KMS-11 (cell line): ENCODE measurements at regions not wholly inside any gene's neighbourhood (a gene's known extent, or its start where the extent isn't known, plus 50 kb on each side); places are given as distances from the start of the nearest gene placed in this dataset.
"Not testable (repeated sequence)": the region's sequence is repeated elsewhere in the genome, so short reads cannot be mapped to it uniquely, and the experiment has no call there.

Experiments
- H2AFZ ChIP-seq: fragments of 200-600 bp; sonication (generic); 2 replicates; pipeline ENCODE4 v1.6.1; 2016; ENCODE audit warnings: antibody characterized with exemption, mixed run types, low read depth
- H3K27ac ChIP-seq: fragments of 200-600 bp; sonication (generic); 2 replicates; pipeline ENCODE4 v1.6.1; 2016; ENCODE audit warnings: mild to moderate bottlenecking, mixed run types
- H3K27me3 ChIP-seq: fragments of 200-600 bp; sonication (generic); 2 replicates; pipeline ENCODE4 v1.6.1; 2017; ENCODE audit warnings: mild to moderate bottlenecking, low read depth, mixed run types, moderate library complexity; ENCODE audit not compliant: insufficient read depth
- H3K36me3 ChIP-seq: fragments of 200-600 bp; sonication (generic); 2 replicates; pipeline ENCODE4 v1.6.1; 2017; ENCODE audit warnings: mild to moderate bottlenecking, mixed run types; ENCODE audit not compliant: insufficient read depth
- H3K4me1 ChIP-seq: fragments of 200-600 bp; sonication (generic); 2 replicates; pipeline ENCODE4 v1.6.1; 2016; ENCODE audit warnings: mild to moderate bottlenecking, low read depth, mixed run types; ENCODE audit not compliant: poor library complexity, severe bottlenecking
- H3K4me2 ChIP-seq: fragments of 200-600 bp; sonication (generic); 2 replicates; pipeline ENCODE4 v1.7.0; 2016; ENCODE audit warnings: mild to moderate bottlenecking, mixed run types
- H3K4me3 ChIP-seq: fragments of 200-600 bp; sonication (generic); IDR thresholded peaks from 2 replicates; pipeline ENCODE4 v1.6.1; 2017; ENCODE audit warnings: low read depth, low read length, mixed read lengths; ENCODE audit not compliant: insufficient read depth
- H3K79me2 ChIP-seq: fragments of 200-600 bp; sonication (generic); 2 replicates; pipeline ENCODE4 v1.6.1; 2016; ENCODE audit warnings: low read depth, mixed run types; ENCODE audit not compliant: insufficient read depth
- H3K9ac ChIP-seq: fragments of 200-600 bp; sonication (generic); 2 replicates; pipeline ENCODE4 v1.6.1; 2016; ENCODE audit warnings: mild to moderate bottlenecking, mixed run types
- H4K20me1 ChIP-seq: fragments of 200-600 bp; sonication (generic); 2 replicates; pipeline ENCODE4 v1.6.1; 2016; ENCODE audit warnings: mild to moderate bottlenecking, mixed run types; ENCODE audit not compliant: insufficient read depth
- CTCF ChIP-seq: fragments of 200-600 bp; sonication (generic); conservative IDR thresholded peaks from 2 replicates; pipeline ENCODE4 v1.6.1; 2017; ENCODE audit warnings: low read depth, mild to moderate bottlenecking, antibody characterized with exemption, low read length, moderate library complexity, mixed read lengths

- peaks cover 5% of the 10 kb centered on the region for H3K4me1 ChIP-seq
- H3K4me3 ChIP-seq = no peak overlapping the region
- no peaks in the 10 kb centered on the region for H3K36me3 ChIP-seq
- H3K79me2 ChIP-seq = no peaks in the 10 kb centered on the region
- no peak overlapping the region for H3K4me2 ChIP-seq
- no peak overlapping the region for H3K27ac ChIP-seq
- no peak for TF ChIP-seq CTCF
- H2AFZ ChIP-seq = no peak overlapping the region
- H3K9ac ChIP-seq = no peak overlapping the region
- H4K20me1 ChIP-seq = no peaks in the 10 kb centered on the region
- peaks cover 24% of the 10 kb centered on the region; the same call in 1 of the 2 replicates for H3K27me3 ChIP-seq
These were observed 207.1 kb downstream of the NDUFA10 start for GRCh38 chr2:239818086-239818485.

GRCh38 chr2:239817468-239818031 lies 207.6 kb downstream of the NDUFA10 start:
- H3K4me2 ChIP-seq, H3K36me3 ChIP-seq, H3K27ac ChIP-seq, H3K9ac ChIP-seq, H3K4me1 ChIP-seq, H3K4me3 ChIP-seq, H2AFZ ChIP-seq, H3K79me2 ChIP-seq, H4K20me1 ChIP-seq: not testable (repeated sequence)
- peaks cover 19% of the 10 kb centered on the region; the same call in 1 of the 2 replicates for H3K27me3 ChIP-seq

DNA sequence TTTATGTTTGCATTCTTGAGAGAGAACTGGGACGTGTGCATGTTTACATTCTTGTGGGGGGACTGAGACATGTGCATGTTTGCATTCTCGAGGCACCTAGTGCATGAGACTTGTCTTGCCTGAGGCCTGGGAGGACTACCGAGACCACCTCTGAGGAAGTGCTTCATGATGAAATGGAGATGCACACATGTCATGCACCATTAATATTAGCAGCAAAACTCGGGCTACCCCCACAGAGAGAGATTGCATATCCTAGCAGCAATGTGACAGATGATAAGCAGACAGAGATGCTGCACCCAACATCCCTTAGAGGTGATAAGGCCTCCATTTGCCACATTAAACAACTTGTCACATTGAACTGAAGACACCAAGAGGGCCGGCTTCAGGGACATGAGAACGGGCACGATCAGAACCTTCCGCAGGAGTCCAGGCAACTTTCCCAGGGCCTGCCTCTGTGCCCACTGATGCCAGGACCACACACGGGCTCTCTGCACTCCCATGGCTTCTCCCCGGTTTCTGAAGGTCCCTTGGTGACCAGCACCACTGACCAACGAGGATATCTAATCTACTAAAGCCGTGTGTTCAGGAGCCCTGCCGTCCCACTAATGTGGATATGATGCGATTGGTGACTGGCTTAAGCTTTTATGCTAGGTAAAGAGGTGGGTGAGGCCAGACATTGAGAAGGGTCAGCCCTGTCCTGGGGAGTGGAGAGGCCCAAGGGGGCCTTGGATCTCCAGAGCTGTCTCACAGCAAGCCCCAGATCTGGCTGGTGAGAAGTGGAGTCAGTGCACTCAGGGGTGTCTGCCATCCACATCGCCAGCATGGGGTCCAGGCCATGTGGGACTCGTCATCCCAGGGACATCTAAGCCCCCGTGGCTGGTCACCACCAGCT lies 208.3 kb downstream of the NDUFA10 start:
- Histone ChIP-seq H3K4me2 (no peak overlapping the region), H2AFZ (no peak overlapping the region), H3K4me1 (no peaks in the 10 kb centered on the region), H3K27ac (no peak overlapping the region), H3K4me3 (no peak overlapping the region), H3K27me3 (peaks cover 15% of the 10 kb centered on the region; the same call in 1 of the 2 replicates), H3K79me2 (no peaks in the 10 kb centered on the region), H3K9ac (no peak overlapping the region), H4K20me1 (no peaks in the 10 kb centered on the region), H3K36me3 (no peaks in the 10 kb centered on the region)
- TF ChIP-seq CTCF = no peak

- H4K20me1 ChIP-seq = no peaks in the 10 kb centered on the region
- no peak overlapping the region for H2AFZ ChIP-seq
- no peak overlapping the region for H3K4me3 ChIP-seq
- no peaks in the 10 kb centered on the region for H3K79me2 ChIP-seq
- no peak overlapping the region for H3K4me2 ChIP-seq
- peaks cover 14% of the 10 kb centered on the region; the same call in 1 of the 2 replicates for H3K27me3 ChIP-seq
- no peak for TF ChIP-seq CTCF
- no peaks in the 10 kb centered on the region for H3K4me1 ChIP-seq
- no peak overlapping the region for H3K9ac ChIP-seq
- no peak overlapping the region for H3K27ac ChIP-seq
- no peaks in the 10 kb centered on the region for H3K36me3 ChIP-seq
These were observed 209.5 kb downstream of the NDUFA10 start for GRCh38 chr2:239815671-239816070.
